ENCODE measurements at regions not wholly inside any gene's neighbourhood (a gene's known extent, or its start where the extent isn't known, plus 50 kb on each side); places are given as distances from the start of the nearest gene placed in this dataset.

- no peaks in the 10 kb centered on the region for H3K9me3 ChIP-seq (ENCODE audit: low read depth)
- no peak for TF ChIP-seq CTCF (IDR thresholded peaks at IDR 0.05; ENCODE audit: low read depth, low read length)
- no peaks in the 10 kb centered on the region for H3K27me3 ChIP-seq
- no peak overlapping the region for H3K4me3 ChIP-seq
- no peak overlapping the region for H3K27ac ChIP-seq
- no peak for DNase-seq (ENCODE audit: low read depth in 1 of 2, low spot score in 1 of 2)
- no peaks in the 10 kb centered on the region for H3K36me3 ChIP-seq
- H3K4me1 ChIP-seq (ENCODE audit: low read depth), result no peaks in the 10 kb centered on the region
Observed at GRCh38 chr7:157467496-157468212, 130.8 kb downstream of the DNAJB6 start.

- no peaks in the 10 kb centered on the region for H3K4me1 ChIP-seq (ENCODE audit: low read depth)
- no peak overlapping the region for H3K4me3 ChIP-seq
- no peak for TF ChIP-seq CTCF (IDR thresholded peaks at IDR 0.05; ENCODE audit: low read depth, low read length)
- no peaks in the 10 kb centered on the region for H3K27me3 ChIP-seq
- no peaks in the 10 kb centered on the region for H3K36me3 ChIP-seq
- no peaks in the 10 kb centered on the region for H3K9me3 ChIP-seq (ENCODE audit: low read depth)
- H3K27ac ChIP-seq, result no peak overlapping the region
- no peak for DNase-seq (ENCODE audit: low read depth in 1 of 2, low spot score in 1 of 2)
Observed at GRCh38 chr7:157468221-157469111, 131.7 kb downstream of the DNAJB6 start.

- Histone ChIP-seq H3K4me3 (no peak overlapping the region), H3K36me3 (no peaks in the 10 kb centered on the region), H3K27ac (no peak overlapping the region), H3K27me3 (no peaks in the 10 kb centered on the region), H3K9me3 (ENCODE audit: low read depth) (no peaks in the 10 kb centered on the region), H3K4me1 (ENCODE audit: low read depth) (no peaks in the 10 kb centered on the region)
- no peak for DNase-seq (ENCODE audit: low read depth in 1 of 2, low spot score in 1 of 2)
- no peak for TF ChIP-seq CTCF (IDR thresholded peaks at IDR 0.05; ENCODE audit: low read depth, low read length)
Observed at GRCh38 chr7:157469181-157470016, 132.6 kb downstream of the DNAJB6 start.

GRCh38 chr7:157470017-157470322, 133.2 kb downstream of the DNAJB6 start:
- Histone ChIP-seq H3K36me3 (no peaks in the 10 kb centered on the region), H3K27me3 (no peaks in the 10 kb centered on the region), H3K27ac (no peak overlapping the region), H3K9me3 (ENCODE audit: low read depth) (no peaks in the 10 kb centered on the region), H3K4me3 (no peak overlapping the region), H3K4me1 (ENCODE audit: low read depth) (no peaks in the 10 kb centered on the region)
- no peak for DNase-seq (ENCODE audit: low read depth in 1 of 2, low spot score in 1 of 2)
- TF ChIP-seq CTCF (IDR thresholded peaks at IDR 0.05; ENCODE audit: low read depth, low read length), result no peak

GRCh38 chr7:157470701-157471131, 133.9 kb downstream of the DNAJB6 start:
- Histone ChIP-seq H3K4me1 (ENCODE audit: low read depth) (no peaks in the 10 kb centered on the region), H3K27ac (no peak overlapping the region), H3K36me3 (no peaks in the 10 kb centered on the region), H3K4me3 (no peak overlapping the region), H3K9me3 (ENCODE audit: low read depth) (no peaks in the 10 kb centered on the region), H3K27me3 (no peaks in the 10 kb centered on the region)
- no peak for DNase-seq (ENCODE audit: low read depth in 1 of 2, low spot score in 1 of 2)
- no peak for TF ChIP-seq CTCF (IDR thresholded peaks at IDR 0.05; ENCODE audit: low read depth, low read length)

Data from cardiac muscle cell (in vitro differentiated cells and primary cell).